ENCODE measurements at regions not wholly inside any gene's neighbourhood (a gene's known extent, or its start where the extent isn't known, plus 50 kb on each side); places are given as distances from the start of the nearest gene placed in this dataset.

GRCh38 chr16:85327731-85328675 is 215.7 kb upstream of the CIBAR2 start:
- no peak for DNase-seq (ENCODE audit: low read depth)

GRCh38 chr16:85328676-85329058 is 216.4 kb upstream of the CIBAR2 start:
- no peak for DNase-seq (ENCODE audit: low read depth)

GRCh38 chr16:85329059-85329812 is 217.0 kb upstream of the CIBAR2 start:
- DNase-seq (ENCODE audit: low read depth), result no peak

- DNase-seq (ENCODE audit: low read depth), result no peak
Observed at GRCh38 chr16:85330006-85330693, 217.9 kb upstream of the CIBAR2 start.

GRCh38 chr16:85330694-85331188 is 218.5 kb upstream of the CIBAR2 start:
- peak; percentile 64 for DNase-seq (ENCODE audit: low read depth)

GRCh38 chr16:85331688-85332087 is 219.4 kb upstream of the CIBAR2 start:
- DNase-seq (ENCODE audit: low read depth), result no peak

- DNase-seq (ENCODE audit: low read depth), result no peak
Observed at GRCh38 chr16:85332175-85332574, 219.9 kb upstream of the CIBAR2 start.

- no peak for DNase-seq (ENCODE audit: low read depth)
Observed at GRCh38 chr16:85333337-85333736, 221.1 kb upstream of the CIBAR2 start.

GRCh38 chr16:85333744-85334640 is 221.7 kb upstream of the CIBAR2 start:
- DNase-seq (ENCODE audit: low read depth), result no peak

- DNase-seq (ENCODE audit: low read depth), result no peak
Observed at GRCh38 chr16:85334718-85335583, 222.7 kb upstream of the CIBAR2 start.

- DNase-seq (ENCODE audit: low read depth), result peak; percentile 8
Observed at GRCh38 chr16:85335584-85336491, 223.6 kb upstream of the CIBAR2 start.

GRCh38 chr16:85337910-85338637 is 225.8 kb upstream of the CIBAR2 start:
- no peak for DNase-seq (ENCODE audit: low read depth)

- DNase-seq (ENCODE audit: low read depth), result no peak
Observed at GRCh38 chr16:85338638-85338982, 226.3 kb upstream of the CIBAR2 start.

GRCh38 chr16:85338989-85339685 is 226.9 kb upstream of the CIBAR2 start:
- DNase-seq (ENCODE audit: low read depth), result no peak

- no peak for DNase-seq (ENCODE audit: low read depth)
Observed at GRCh38 chr16:85341972-85342695, 229.9 kb upstream of the CIBAR2 start.

GRCh38 chr16:85344502-85345128 is 232.3 kb upstream of the CIBAR2 start:
- DNase-seq (ENCODE audit: low read depth), result no peak

GRCh38 chr16:85345129-85345639 is 232.9 kb upstream of the CIBAR2 start:
- no peak for DNase-seq (ENCODE audit: low read depth)

Measured in fibroblast of the conjunctiva (primary cell).